GM21825 (cell line): ENCODE measurements at regions not wholly inside any gene's neighbourhood (a gene's known extent, or its start where the extent isn't known, plus 50 kb on each side); places are given as distances from the start of the nearest gene placed in this dataset.
"Not testable (repeated sequence)": the region's sequence is repeated elsewhere in the genome, so short reads cannot be mapped to it uniquely, and the experiment has no call there.

ENCODE experiments used
- ATAC-seq: cut with Tn5 transposase; IDR thresholded peaks from one replicate; pipeline ENCODE4 v1.9.1; 2021; ENCODE audit warnings: mild to moderate bottlenecking, moderate library complexity; ENCODE audit not compliant: unreplicated experiment

- ATAC-seq, result no peak
Measured at GRCh38 chr3:188972310-188972709, 199.5 kb upstream of the TPRG1 start.

- ATAC-seq, result no peak
Measured at GRCh38 chr3:188974856-188975599, 196.7 kb upstream of the TPRG1 start.

- ATAC-seq, result no peak
Measured at GRCh38 chr3:188975600-188976314, 196.0 kb upstream of the TPRG1 start.

- no peak for ATAC-seq
Measured at GRCh38 chr3:188976407-188976806, 195.4 kb upstream of the TPRG1 start.

- ATAC-seq, result no peak
Measured at GRCh38 chr3:188978421-188979171, 193.2 kb upstream of the TPRG1 start.

GRCh38 chr3:188979248-188979647 lies 192.5 kb upstream of the TPRG1 start:
- no peak for ATAC-seq

- no peak for ATAC-seq
Measured at GRCh38 chr3:188979669-188980310, 192.0 kb upstream of the TPRG1 start.

- no peak for ATAC-seq
Measured at GRCh38 chr3:188993181-188993580, 178.6 kb upstream of the TPRG1 start.

GRCh38 chr3:189001559-189001958 lies 170.2 kb upstream of the TPRG1 start:
- no peak for ATAC-seq

- no peak for ATAC-seq
Measured at GRCh38 chr3:189003410-189003809, 168.4 kb upstream of the TPRG1 start.

- ATAC-seq, result no peak
Measured at GRCh38 chr3:189013224-189013888, 158.4 kb upstream of the TPRG1 start.

- ATAC-seq, result no peak
Measured at GRCh38 chr3:189014526-189014925, 157.2 kb upstream of the TPRG1 start.

- ATAC-seq, result not testable (repeated sequence)
Measured at GRCh38 chr3:189022576-189023466, 148.9 kb upstream of the TPRG1 start.

- ATAC-seq, result no peak
Measured at GRCh38 chr3:189025866-189026265, 145.9 kb upstream of the TPRG1 start.

GRCh38 chr3:189027626-189028155 lies 144.1 kb upstream of the TPRG1 start:
- ATAC-seq, result no peak

GRCh38 chr3:189038773-189039745 lies 132.7 kb upstream of the TPRG1 start:
- ATAC-seq, result no peak

- no peak for ATAC-seq
Measured at GRCh38 chr3:189040656-189041335, 131.0 kb upstream of the TPRG1 start.
